ENCODE measurements at regions not wholly inside any gene's neighbourhood (a gene's known extent, or its start where the extent isn't known, plus 50 kb on each side); places are given as distances from the start of the nearest gene placed in this dataset.

GRCh38 chr20:10897336-10897735, 223.5 kb upstream of the JAG1 start:
- intact Hi-C loops (cut with DNase I), result no loop called here
- DNase-seq, result no peak
- Histone ChIP-seq H3K4me1 (peaks cover 0 to 27% (median 0%) of the 10 kb centered on the region in 3 donors), H3K36me3 (no peaks in the 10 kb centered on the region), H3K27ac (no peak overlapping the region), H3K9me3 (no peaks in the 10 kb centered on the region), H3K27me3 (no peaks in the 10 kb centered on the region), H3K4me3 (no peak overlapping the region)
- TF ChIP-seq POLR2A (IDR thresholded peaks at IDR 0.05) (no peak), CTCF (IDR thresholded peaks at IDR 0.05) (no peak)
- 22 to 25% methylated on average over 1 of the region's 1 CpG for WGBS, 2 donors

GRCh38 chr20:10898552-10898951, 224.8 kb upstream of the JAG1 start:
- intact Hi-C loops (cut with DNase I), result no loop called here
- H3K27ac ChIP-seq, result no peak overlapping the region
- DNase-seq, result no peak
- H3K9me3 ChIP-seq, result no peaks in the 10 kb centered on the region
- no peaks in the 10 kb centered on the region for H3K27me3 ChIP-seq
- H3K4me3 ChIP-seq, result no peak overlapping the region
- no peaks in the 10 kb centered on the region for H3K36me3 ChIP-seq
- WGBS, 2 donors, result 89 to 91% methylated on average over 1 of the region's 1 CpG
- no peak for TF ChIP-seq CTCF (IDR thresholded peaks at IDR 0.05)
- no peak for TF ChIP-seq POLR2A (IDR thresholded peaks at IDR 0.05)
- H3K4me1 ChIP-seq, result peaks cover 0 to 39% (median 0%) of the 10 kb centered on the region in 3 donors

GRCh38 chr20:10902174-10902573, 228.4 kb upstream of the JAG1 start:
- H3K27me3 ChIP-seq, result no peaks in the 10 kb centered on the region
- intact Hi-C loops (cut with DNase I), result no loop called here
- 50 to 63% methylated on average over 1 of the region's 1 CpG for whole genome bisulfite sequencing, 2 donors

GRCh38 chr20:10902576-10903282, 228.9 kb upstream of the JAG1 start:
- Histone ChIP-seq H3K4me1 (peaks cover 0 to 21% (median 0%) of the 10 kb centered on the region in 3 donors), H3K9me3 (no peaks in the 10 kb centered on the region), H3K27me3 (no peaks in the 10 kb centered on the region), H3K4me3 (no peak overlapping the region), H3K27ac (peak overlapping the region in 2 of 4 donors; percentile 15 to 37), H3K36me3 (no peaks in the 10 kb centered on the region)
- WGBS, 2 donors, result 23 to 44% methylated on average over 1 of the region's 1 CpG
- TF ChIP-seq CTCF (IDR thresholded peaks at IDR 0.05) (no peak), POLR2A (IDR thresholded peaks at IDR 0.05) (no peak)
- no peak for DNase-seq
- intact Hi-C loops (cut with DNase I), result no loop called here

More at GRCh38 chr20:10902174-10902573, 228.4 kb upstream of the JAG1 start:
- H3K9me3 ChIP-seq, result no peaks in the 10 kb centered on the region
- DNase-seq, result no peak
- TF ChIP-seq POLR2A (IDR thresholded peaks at IDR 0.05) (no peak), CTCF (IDR thresholded peaks at IDR 0.05) (no peak)
- peaks cover 0 to 27% (median 0%) of the 10 kb centered on the region in 3 donors for H3K4me1 ChIP-seq
- H3K27ac ChIP-seq, result peak overlapping the region in 1 of 4 donors; percentile 37
- no peak overlapping the region for H3K4me3 ChIP-seq
- H3K36me3 ChIP-seq, result no peaks in the 10 kb centered on the region

GRCh38 chr20:10906834-10907233, 233.0 kb upstream of the JAG1 start:
- Histone ChIP-seq H3K4me3 (no peak overlapping the region), H3K9me3 (no peaks in the 10 kb centered on the region), H3K27ac (no peak overlapping the region), H3K36me3 (no peaks in the 10 kb centered on the region), H3K4me1 (peaks cover 5 to 40% (median 10%) of the 10 kb centered on the region in 3 donors), H3K27me3 (no peaks in the 10 kb centered on the region)
- 75 to 88% methylated on average over 2 of the region's 2 CpGs for WGBS, 2 donors
- intact Hi-C loops (cut with DNase I), result no loop called here
- TF ChIP-seq CTCF (IDR thresholded peaks at IDR 0.05) (no peak), POLR2A (IDR thresholded peaks at IDR 0.05) (no peak)
- no peak for DNase-seq
